ENCODE measurements at regions not wholly inside any gene's neighbourhood (a gene's known extent, or its start where the extent isn't known, plus 50 kb on each side); places are given as distances from the start of the nearest gene placed in this dataset.

DNA sequence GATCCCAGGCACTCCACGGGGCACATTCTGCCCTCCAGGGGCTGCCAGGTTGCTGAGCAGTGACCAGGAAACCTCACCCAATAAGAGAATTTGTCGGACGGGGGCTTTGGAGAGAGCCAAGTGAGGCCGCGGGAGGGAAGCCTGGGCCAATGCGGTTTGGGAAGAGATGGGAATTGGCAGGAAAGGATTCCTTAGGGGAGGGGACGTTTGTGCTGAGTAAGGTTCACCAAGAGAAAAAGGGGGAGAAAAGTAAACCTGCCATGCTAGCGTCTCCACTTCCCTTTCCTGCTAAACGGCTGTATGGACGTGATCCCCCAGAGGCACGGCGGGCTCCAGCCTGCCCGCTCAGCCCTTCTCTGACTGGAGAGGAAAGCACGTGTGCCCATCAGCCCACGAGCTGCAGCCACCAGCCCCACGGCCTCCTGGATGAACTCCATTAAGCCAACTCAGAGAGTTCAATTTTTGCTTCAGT, 194.4 kb upstream of the ID2 start:
- DNase-seq (ENCODE audit: low spot score), result no peak
- Histone ChIP-seq H3K4me1 (ENCODE audit: control insufficient read depth in 4 of 4, insufficient read depth in 4 of 4, low read length in 3 of 4) (peaks cover 0 to 10% (median 3%) of the 10 kb centered on the region in 4 donors), H3K4me3 (ENCODE audit: low read depth in 1 of 3, low read length in 3 of 3) (no peak overlapping the region), H3K27ac (ENCODE audit: low read depth in 1 of 2, low read length in 2 of 2) (peak overlapping the region in 1 of 2 donors; percentile 14), H3K27me3 (ENCODE audit: control insufficient read depth in 4 of 4, insufficient read depth in 4 of 4, low read length in 3 of 4) (no peaks in the 10 kb centered on the region), H3K36me3 (ENCODE audit: control insufficient read depth in 4 of 4, insufficient read depth in 3 of 4, low read depth in 1 of 4, low read length in 3 of 4) (no peaks in the 10 kb centered on the region), H3K9me3 (ENCODE audit: control insufficient read depth in 4 of 4, low read length in 3 of 4) (no peaks in the 10 kb centered on the region), H3K9ac (ENCODE audit: low read depth in 1 of 2, low read length in 2 of 2) (no peak overlapping the region)
- 75% methylated on average over 16 of the region's 16 CpGs for WGBS
- no peak for TF ChIP-seq HNF4G (IDR thresholded peaks at IDR 0.05)
- no peak for TF ChIP-seq RAD21 (IDR thresholded peaks at IDR 0.05)
- TF ChIP-seq RXRA (IDR thresholded peaks at IDR 0.05), result no peak
- TF ChIP-seq SP1 (IDR thresholded peaks at IDR 0.05), result no peak
- TF ChIP-seq GABPA (IDR thresholded peaks at IDR 0.05 in 1 of 2, conservative IDR thresholded peaks at IDR 0.05 in 1 of 2), result no peak
- TF ChIP-seq FOXA1 (IDR thresholded peaks at IDR 0.05), result no peak
- no peak for TF ChIP-seq EGR1 (IDR thresholded peaks at IDR 0.05; ENCODE audit: low read depth in 2 of 2)
- TF ChIP-seq FOXA2 (IDR thresholded peaks at IDR 0.05), result no peak
- no peak for TF ChIP-seq NR2F2 (IDR thresholded peaks at IDR 0.05)
- no peak for TF ChIP-seq JUND (IDR thresholded peaks at IDR 0.05)
- TF ChIP-seq, protein P1, sequence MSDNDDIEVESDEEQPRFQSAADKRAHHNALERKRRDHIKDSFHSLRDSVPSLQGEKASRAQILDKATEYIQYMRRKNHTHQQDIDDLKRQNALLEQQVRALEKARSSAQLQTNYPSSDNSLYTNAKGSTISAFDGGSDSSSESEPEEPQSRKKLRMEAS (IDR thresholded peaks at IDR 0.05), result no peak
- TF ChIP-seq, protein P2, sequence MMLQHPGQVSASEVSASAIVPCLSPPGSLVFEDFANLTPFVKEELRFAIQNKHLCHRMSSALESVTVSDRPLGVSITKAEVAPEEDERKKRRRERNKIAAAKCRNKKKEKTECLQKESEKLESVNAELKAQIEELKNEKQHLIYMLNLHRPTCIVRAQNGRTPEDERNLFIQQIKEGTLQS (IDR thresholded peaks at IDR 0.05), result no peak
- no peak for TF ChIP-seq YY1 (IDR thresholded peaks at IDR 0.05)
- TF ChIP-seq, protein P3, sequence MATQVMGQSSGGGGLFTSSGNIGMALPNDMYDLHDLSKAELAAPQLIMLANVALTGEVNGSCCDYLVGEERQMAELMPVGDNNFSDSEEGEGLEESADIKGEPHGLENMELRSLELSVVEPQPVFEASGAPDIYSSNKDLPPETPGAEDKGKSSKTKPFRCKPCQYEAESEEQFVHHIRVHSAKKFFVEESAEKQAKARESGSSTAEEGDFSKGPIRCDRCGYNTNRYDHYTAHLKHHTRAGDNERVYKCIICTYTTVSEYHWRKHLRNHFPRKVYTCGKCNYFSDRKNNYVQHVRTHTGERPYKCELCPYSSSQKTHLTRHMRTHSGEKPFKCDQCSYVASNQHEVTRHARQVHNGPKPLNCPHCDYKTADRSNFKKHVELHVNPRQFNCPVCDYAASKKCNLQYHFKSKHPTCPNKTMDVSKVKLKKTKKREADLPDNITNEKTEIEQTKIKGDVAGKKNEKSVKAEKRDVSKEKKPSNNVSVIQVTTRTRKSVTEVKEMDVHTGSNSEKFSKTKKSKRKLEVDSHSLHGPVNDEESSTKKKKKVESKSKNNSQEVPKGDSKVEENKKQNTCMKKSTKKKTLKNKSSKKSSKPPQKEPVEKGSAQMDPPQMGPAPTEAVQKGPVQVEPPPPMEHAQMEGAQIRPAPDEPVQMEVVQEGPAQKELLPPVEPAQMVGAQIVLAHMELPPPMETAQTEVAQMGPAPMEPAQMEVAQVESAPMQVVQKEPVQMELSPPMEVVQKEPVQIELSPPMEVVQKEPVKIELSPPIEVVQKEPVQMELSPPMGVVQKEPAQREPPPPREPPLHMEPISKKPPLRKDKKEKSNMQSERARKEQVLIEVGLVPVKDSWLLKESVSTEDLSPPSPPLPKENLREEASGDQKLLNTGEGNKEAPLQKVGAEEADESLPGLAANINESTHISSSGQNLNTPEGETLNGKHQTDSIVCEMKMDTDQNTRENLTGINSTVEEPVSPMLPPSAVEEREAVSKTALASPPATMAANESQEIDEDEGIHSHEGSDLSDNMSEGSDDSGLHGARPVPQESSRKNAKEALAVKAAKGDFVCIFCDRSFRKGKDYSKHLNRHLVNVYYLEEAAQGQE (IDR thresholded peaks at IDR 0.05), result no peak
- TF ChIP-seq, protein P4, sequence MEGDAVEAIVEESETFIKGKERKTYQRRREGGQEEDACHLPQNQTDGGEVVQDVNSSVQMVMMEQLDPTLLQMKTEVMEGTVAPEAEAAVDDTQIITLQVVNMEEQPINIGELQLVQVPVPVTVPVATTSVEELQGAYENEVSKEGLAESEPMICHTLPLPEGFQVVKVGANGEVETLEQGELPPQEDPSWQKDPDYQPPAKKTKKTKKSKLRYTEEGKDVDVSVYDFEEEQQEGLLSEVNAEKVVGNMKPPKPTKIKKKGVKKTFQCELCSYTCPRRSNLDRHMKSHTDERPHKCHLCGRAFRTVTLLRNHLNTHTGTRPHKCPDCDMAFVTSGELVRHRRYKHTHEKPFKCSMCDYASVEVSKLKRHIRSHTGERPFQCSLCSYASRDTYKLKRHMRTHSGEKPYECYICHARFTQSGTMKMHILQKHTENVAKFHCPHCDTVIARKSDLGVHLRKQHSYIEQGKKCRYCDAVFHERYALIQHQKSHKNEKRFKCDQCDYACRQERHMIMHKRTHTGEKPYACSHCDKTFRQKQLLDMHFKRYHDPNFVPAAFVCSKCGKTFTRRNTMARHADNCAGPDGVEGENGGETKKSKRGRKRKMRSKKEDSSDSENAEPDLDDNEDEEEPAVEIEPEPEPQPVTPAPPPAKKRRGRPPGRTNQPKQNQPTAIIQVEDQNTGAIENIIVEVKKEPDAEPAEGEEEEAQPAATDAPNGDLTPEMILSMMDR (IDR thresholded peaks at IDR 0.05; ENCODE audit: low read depth, low read length, missing input control), result no peak
- TF ChIP-seq, protein P5, sequence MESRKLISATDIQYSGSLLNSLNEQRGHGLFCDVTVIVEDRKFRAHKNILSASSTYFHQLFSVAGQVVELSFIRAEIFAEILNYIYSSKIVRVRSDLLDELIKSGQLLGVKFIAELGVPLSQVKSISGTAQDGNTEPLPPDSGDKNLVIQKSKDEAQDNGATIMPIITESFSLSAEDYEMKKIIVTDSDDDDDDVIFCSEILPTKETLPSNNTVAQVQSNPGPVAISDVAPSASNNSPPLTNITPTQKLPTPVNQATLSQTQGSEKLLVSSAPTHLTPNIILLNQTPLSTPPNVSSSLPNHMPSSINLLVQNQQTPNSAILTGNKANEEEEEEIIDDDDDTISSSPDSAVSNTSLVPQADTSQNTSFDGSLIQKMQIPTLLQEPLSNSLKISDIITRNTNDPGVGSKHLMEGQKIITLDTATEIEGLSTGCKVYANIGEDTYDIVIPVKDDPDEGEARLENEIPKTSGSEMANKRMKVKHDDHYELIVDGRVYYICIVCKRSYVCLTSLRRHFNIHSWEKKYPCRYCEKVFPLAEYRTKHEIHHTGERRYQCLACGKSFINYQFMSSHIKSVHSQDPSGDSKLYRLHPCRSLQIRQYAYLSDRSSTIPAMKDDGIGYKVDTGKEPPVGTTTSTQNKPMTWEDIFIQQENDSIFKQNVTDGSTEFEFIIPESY (IDR thresholded peaks at IDR 0.05), result no peak
